Stomach (tissue), 4 donors: ENCODE measurements at regions not wholly inside any gene's neighbourhood (a gene's known extent, or its start where the extent isn't known, plus 50 kb on each side); places are given as distances from the start of the nearest gene placed in this dataset.

ENCODE experiments used
- EP300 ChIP-seq: sonication (generic); formaldehyde crosslinking; IDR thresholded peaks from one replicate; pipeline ENCODE4 v1.6.1; 2017; ENCODE audit warnings: antibody characterized with exemption
- POLR2A ChIP-seq, 4 donors: fragments of 450-650 bp; IDR thresholded peaks; one replicate each; pipeline ENCODE4 v1.6.1; 2016; ENCODE audit warnings: antibody characterized with exemption in 4 of 4, control low read depth in 2 of 4, mild to moderate bottlenecking in 1 of 4, moderate library complexity in 1 of 4
- POLR2AphosphoS5 ChIP-seq, 3 donors: sonication (generic); formaldehyde crosslinking; IDR thresholded peaks; one replicate each; pipeline ENCODE4 v1.6.1; 2016; ENCODE audit warnings: antibody characterized with exemption in 3 of 3
- TF ChIP-seq, protein P1 (sequence below), 7 experiments: fragments of 450-650 bp in 4 of 7; fragments of 200-600 bp in 3 of 7; sonication (generic) in 3 of 7; IDR thresholded peaks; one replicate each; pipeline ENCODE4 v1.5.1; 2016 to 2019; ENCODE audit warnings: antibody characterized with exemption in 7 of 7, control low read depth in 2 of 7, mild to moderate bottlenecking in 1 of 7

DNA sequence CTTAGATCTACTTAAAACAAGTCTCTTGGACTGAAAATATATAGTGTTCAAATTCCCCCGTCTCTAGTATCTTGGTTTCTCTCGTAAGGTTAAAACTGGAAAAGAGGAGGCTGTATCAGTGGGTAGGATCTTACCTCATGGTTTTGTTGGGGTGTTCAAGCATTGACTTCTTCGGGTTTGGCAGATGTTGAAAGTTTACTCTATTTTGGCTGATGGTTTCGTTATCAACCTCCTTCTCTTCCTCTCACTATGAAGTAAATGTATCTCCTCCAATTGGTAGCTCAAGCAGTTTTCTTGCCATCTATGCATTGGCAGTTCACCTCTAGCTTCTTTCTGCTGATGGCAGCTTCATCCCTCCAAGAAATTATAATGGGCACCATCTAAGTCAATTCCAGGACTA, 506.5 kb upstream of the GRIN3A start:
- TF ChIP-seq, protein P1, sequence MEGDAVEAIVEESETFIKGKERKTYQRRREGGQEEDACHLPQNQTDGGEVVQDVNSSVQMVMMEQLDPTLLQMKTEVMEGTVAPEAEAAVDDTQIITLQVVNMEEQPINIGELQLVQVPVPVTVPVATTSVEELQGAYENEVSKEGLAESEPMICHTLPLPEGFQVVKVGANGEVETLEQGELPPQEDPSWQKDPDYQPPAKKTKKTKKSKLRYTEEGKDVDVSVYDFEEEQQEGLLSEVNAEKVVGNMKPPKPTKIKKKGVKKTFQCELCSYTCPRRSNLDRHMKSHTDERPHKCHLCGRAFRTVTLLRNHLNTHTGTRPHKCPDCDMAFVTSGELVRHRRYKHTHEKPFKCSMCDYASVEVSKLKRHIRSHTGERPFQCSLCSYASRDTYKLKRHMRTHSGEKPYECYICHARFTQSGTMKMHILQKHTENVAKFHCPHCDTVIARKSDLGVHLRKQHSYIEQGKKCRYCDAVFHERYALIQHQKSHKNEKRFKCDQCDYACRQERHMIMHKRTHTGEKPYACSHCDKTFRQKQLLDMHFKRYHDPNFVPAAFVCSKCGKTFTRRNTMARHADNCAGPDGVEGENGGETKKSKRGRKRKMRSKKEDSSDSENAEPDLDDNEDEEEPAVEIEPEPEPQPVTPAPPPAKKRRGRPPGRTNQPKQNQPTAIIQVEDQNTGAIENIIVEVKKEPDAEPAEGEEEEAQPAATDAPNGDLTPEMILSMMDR (IDR thresholded peaks at IDR 0.05): no peak
- TF ChIP-seq POLR2AphosphoS5 (IDR thresholded peaks at IDR 0.05): no peak
- no peak for TF ChIP-seq POLR2A (IDR thresholded peaks at IDR 0.05)
- no peak for TF ChIP-seq EP300
